ENCODE measurements at regions not wholly inside any gene's neighbourhood (a gene's known extent, or its start where the extent isn't known, plus 50 kb on each side); places are given as distances from the start of the nearest gene placed in this dataset.

GRCh38 chr5:8828596-8829322 lies 717.1 kb downstream of the SEMA5A start:
- no peak overlapping the region for H3K4me3 ChIP-seq
- no peak for DNase-seq (ENCODE audit: low spot score)
- no peaks in the 10 kb centered on the region for H3K9me3 ChIP-seq
- peaks cover 0 to 10% of the 10 kb centered on the region in 2 donors for H3K4me1 ChIP-seq
- no peak overlapping the region for H3K27ac ChIP-seq
- TF ChIP-seq CTCF (IDR thresholded peaks at IDR 0.05), result no peak
- H3K27me3 ChIP-seq, result no peaks in the 10 kb centered on the region
- H3K36me3 ChIP-seq, result no peaks in the 10 kb centered on the region

GRCh38 chr5:8829323-8830029 lies 716.4 kb downstream of the SEMA5A start:
- no peak for TF ChIP-seq CTCF (IDR thresholded peaks at IDR 0.05)
- H3K4me3 ChIP-seq, result no peak overlapping the region
- no peaks in the 10 kb centered on the region for H3K36me3 ChIP-seq
- no peak overlapping the region for H3K27ac ChIP-seq
- H3K4me1 ChIP-seq, result peaks cover 0 to 10% of the 10 kb centered on the region in 2 donors
- H3K9me3 ChIP-seq, result no peaks in the 10 kb centered on the region
- no peaks in the 10 kb centered on the region for H3K27me3 ChIP-seq
- no peak for DNase-seq (ENCODE audit: low spot score)

GRCh38 chr5:8831251-8831650 lies 714.6 kb downstream of the SEMA5A start:
- Histone ChIP-seq H3K27me3 (no peaks in the 10 kb centered on the region), H3K4me1 (peaks cover 0 to 10% of the 10 kb centered on the region in 2 donors), H3K27ac (no peak overlapping the region), H3K9me3 (no peaks in the 10 kb centered on the region), H3K4me3 (no peak overlapping the region), H3K36me3 (no peaks in the 10 kb centered on the region)
- no peak for TF ChIP-seq CTCF (IDR thresholded peaks at IDR 0.05)
- DNase-seq (ENCODE audit: low spot score), result no peak

GRCh38 chr5:8831854-8832253 lies 714.0 kb downstream of the SEMA5A start:
- Histone ChIP-seq H3K27me3 (no peaks in the 10 kb centered on the region), H3K4me3 (no peak overlapping the region), H3K27ac (no peak overlapping the region), H3K9me3 (no peaks in the 10 kb centered on the region), H3K4me1 (peaks cover 0 to 10% of the 10 kb centered on the region in 2 donors), H3K36me3 (no peaks in the 10 kb centered on the region)
- no peak for TF ChIP-seq CTCF (IDR thresholded peaks at IDR 0.05)
- no peak for DNase-seq (ENCODE audit: low spot score)

- no peaks in the 10 kb centered on the region for H3K9me3 ChIP-seq
These were observed 706.4 kb downstream of the SEMA5A start for GRCh38 chr5:8839361-8840055.

More at GRCh38 chr5:8839361-8840055, 706.4 kb downstream of the SEMA5A start:
- DNase-seq (ENCODE audit: low spot score), result no peak
- H3K36me3 ChIP-seq, result no peaks in the 10 kb centered on the region
- H3K27ac ChIP-seq, result no peak overlapping the region
- no peaks in the 10 kb centered on the region for H3K4me1 ChIP-seq
- no peak overlapping the region for H3K4me3 ChIP-seq
- H3K27me3 ChIP-seq, result no peaks in the 10 kb centered on the region
- no peak for TF ChIP-seq CTCF (IDR thresholded peaks at IDR 0.05)
